ENCODE measurements at regions not wholly inside any gene's neighbourhood (a gene's known extent, or its start where the extent isn't known, plus 50 kb on each side); places are given as distances from the start of the nearest gene placed in this dataset.

DNA sequence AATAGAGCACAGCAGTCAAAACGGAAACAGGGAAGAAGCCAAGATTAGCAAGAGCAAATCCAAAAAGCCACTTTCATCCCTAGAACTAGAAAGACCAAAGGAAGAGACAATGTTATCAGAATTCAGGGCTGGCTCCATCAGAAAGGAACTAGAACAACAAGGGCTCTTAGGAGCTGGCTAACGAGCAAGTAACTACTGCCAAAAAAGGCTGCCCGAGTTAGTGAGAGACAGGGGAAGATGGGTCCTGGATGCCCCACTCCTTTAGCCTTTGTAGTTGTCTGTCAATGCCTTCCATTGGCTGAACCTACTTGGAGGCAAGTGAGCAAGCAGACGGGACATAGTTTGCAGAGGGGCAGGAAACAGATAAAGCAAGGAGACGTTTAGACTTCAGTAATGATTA, 240.4 kb downstream of the KLF12 start (continued):
- TF ChIP-seq ZNF565 (CRISPR knock-in tag; conservative IDR thresholded peaks at IDR 0.05; ENCODE audit: low read depth) (no peak), ZC3H10 (CRISPR knock-in tag; IDR thresholded peaks at IDR 0.05) (no peak), GLIS3 (CRISPR knock-in tag; IDR thresholded peaks at IDR 0.05) (no peak), ZNF8 (CRISPR knock-in tag; IDR thresholded peaks at IDR 0.05) (no peak), CSRNP3 (CRISPR knock-in tag; IDR thresholded peaks at IDR 0.05) (no peak), CSDC2 (CRISPR knock-in tag; IDR thresholded peaks at IDR 0.05) (no peak)
- TF ChIP-seq, protein P1, sequence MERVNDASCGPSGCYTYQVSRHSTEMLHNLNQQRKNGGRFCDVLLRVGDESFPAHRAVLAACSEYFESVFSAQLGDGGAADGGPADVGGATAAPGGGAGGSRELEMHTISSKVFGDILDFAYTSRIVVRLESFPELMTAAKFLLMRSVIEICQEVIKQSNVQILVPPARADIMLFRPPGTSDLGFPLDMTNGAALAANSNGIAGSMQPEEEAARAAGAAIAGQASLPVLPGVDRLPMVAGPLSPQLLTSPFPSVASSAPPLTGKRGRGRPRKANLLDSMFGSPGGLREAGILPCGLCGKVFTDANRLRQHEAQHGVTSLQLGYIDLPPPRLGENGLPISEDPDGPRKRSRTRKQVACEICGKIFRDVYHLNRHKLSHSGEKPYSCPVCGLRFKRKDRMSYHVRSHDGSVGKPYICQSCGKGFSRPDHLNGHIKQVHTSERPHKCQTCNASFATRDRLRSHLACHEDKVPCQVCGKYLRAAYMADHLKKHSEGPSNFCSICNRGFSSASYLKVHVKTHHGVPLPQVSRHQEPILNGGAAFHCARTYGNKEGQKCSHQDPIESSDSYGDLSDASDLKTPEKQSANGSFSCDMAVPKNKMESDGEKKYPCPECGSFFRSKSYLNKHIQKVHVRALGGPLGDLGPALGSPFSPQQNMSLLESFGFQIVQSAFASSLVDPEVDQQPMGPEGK (CRISPR knock-in tag; IDR thresholded peaks at IDR 0.05; ENCODE audit: borderline replicate concordance) = no peak

GRCh38 chr13:73891805-73892204, 242.4 kb downstream of the KLF12 start:
- no peak for TF ChIP-seq ZNF8 (CRISPR knock-in tag; IDR thresholded peaks at IDR 0.05)
- no peak for TF ChIP-seq ZC3H10 (CRISPR knock-in tag; IDR thresholded peaks at IDR 0.05)
- TF ChIP-seq, protein P2, sequence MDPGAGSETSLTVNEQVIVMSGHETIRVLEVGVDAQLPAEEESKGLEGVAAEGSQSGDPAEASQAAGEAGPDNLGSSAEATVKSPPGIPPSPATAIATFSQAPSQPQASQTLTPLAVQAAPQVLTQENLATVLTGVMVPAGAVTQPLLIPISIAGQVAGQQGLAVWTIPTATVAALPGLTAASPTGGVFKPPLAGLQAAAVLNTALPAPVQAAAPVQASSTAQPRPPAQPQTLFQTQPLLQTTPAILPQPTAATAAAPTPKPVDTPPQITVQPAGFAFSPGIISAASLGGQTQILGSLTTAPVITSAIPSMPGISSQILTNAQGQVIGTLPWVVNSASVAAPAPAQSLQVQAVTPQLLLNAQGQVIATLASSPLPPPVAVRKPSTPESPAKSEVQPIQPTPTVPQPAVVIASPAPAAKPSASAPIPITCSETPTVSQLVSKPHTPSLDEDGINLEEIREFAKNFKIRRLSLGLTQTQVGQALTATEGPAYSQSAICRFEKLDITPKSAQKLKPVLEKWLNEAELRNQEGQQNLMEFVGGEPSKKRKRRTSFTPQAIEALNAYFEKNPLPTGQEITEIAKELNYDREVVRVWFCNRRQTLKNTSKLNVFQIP (CRISPR knock-in tag; IDR thresholded peaks at IDR 0.05; ENCODE audit: borderline replicate concordance, low read depth) = no peak
- TF ChIP-seq TOX (CRISPR knock-in tag; IDR thresholded peaks at IDR 0.05; ENCODE audit: borderline replicate concordance) = no peak
- no peak for TF ChIP-seq ZFP3 (CRISPR knock-in tag; IDR thresholded peaks at IDR 0.05)
- no peak for TF ChIP-seq CSDC2 (CRISPR knock-in tag; IDR thresholded peaks at IDR 0.05)
- no peak for TF ChIP-seq ESRRG (CRISPR knock-in tag; IDR thresholded peaks at IDR 0.05)
- no peak for TF ChIP-seq ARNTL (CRISPR knock-in tag; IDR thresholded peaks at IDR 0.05; ENCODE audit: borderline replicate concordance, low read depth)

DNA sequence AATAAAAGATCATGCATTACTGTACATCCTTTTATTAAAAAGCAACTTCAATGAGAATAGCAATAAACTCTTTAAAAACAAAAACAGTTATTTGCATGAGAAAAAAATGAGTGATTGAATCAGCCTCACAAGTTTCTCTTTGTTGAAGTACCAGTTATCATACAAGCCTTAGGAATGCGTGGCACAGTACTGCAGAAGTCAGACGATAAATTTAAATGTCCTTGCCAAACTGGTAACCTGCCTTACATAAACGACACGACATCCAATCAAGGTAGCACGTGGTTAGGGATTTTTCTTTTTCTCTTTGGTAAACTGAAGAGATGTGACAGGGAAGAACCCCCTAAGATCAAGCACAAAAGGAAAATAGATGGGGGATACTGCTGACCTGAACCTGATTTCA, 251.0 kb downstream of the KLF12 start:
- no peak for ATAC-seq
- TF ChIP-seq BACH2 (CRISPR knock-in tag; IDR thresholded peaks at IDR 0.05; ENCODE audit: borderline replicate concordance) (no peak), TCF4 (CRISPR knock-in tag; IDR thresholded peaks at IDR 0.05; ENCODE audit: borderline replicate concordance) (no peak), ZFP30 (CRISPR knock-in tag; IDR thresholded peaks at IDR 0.05) (no peak), ZC3H10 (CRISPR knock-in tag; IDR thresholded peaks at IDR 0.05) (no peak), GLIS3 (CRISPR knock-in tag; IDR thresholded peaks at IDR 0.05) (no peak)
- TF ChIP-seq, protein P1 (CRISPR knock-in tag; IDR thresholded peaks at IDR 0.05; ENCODE audit: borderline replicate concordance) = no peak

More at GRCh38 chr13:73891805-73892204, 242.4 kb downstream of the KLF12 start:
- ATAC-seq = no peak

GRCh38 chr13:73880365-73880764, 253.8 kb downstream of the KLF12 start:
- ATAC-seq = no peak
- TF ChIP-seq OSR1 (CRISPR knock-in tag; IDR thresholded peaks at IDR 0.05) = no peak
- TF ChIP-seq CSDC2 (CRISPR knock-in tag; IDR thresholded peaks at IDR 0.05) = no peak
- no peak for TF ChIP-seq CSRNP3 (CRISPR knock-in tag; IDR thresholded peaks at IDR 0.05)
- no peak for TF ChIP-seq SNAI2 (CRISPR knock-in tag; IDR thresholded peaks at IDR 0.05)
- TF ChIP-seq, protein P3, sequence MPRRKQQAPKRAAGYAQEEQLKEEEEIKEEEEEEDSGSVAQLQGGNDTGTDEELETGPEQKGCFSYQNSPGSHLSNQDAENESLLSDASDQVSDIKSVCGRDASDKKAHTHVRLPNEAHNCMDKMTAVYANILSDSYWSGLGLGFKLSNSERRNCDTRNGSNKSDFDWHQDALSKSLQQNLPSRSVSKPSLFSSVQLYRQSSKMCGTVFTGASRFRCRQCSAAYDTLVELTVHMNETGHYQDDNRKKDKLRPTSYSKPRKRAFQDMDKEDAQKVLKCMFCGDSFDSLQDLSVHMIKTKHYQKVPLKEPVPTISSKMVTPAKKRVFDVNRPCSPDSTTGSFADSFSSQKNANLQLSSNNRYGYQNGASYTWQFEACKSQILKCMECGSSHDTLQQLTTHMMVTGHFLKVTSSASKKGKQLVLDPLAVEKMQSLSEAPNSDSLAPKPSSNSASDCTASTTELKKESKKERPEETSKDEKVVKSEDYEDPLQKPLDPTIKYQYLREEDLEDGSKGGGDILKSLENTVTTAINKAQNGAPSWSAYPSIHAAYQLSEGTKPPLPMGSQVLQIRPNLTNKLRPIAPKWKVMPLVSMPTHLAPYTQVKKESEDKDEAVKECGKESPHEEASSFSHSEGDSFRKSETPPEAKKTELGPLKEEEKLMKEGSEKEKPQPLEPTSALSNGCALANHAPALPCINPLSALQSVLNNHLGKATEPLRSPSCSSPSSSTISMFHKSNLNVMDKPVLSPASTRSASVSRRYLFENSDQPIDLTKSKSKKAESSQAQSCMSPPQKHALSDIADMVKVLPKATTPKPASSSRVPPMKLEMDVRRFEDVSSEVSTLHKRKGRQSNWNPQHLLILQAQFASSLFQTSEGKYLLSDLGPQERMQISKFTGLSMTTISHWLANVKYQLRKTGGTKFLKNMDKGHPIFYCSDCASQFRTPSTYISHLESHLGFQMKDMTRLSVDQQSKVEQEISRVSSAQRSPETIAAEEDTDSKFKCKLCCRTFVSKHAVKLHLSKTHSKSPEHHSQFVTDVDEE (CRISPR knock-in tag; IDR thresholded peaks at IDR 0.05) = no peak
- no peak for TF ChIP-seq ISL1 (CRISPR knock-in tag; IDR thresholded peaks at IDR 0.05)
